Psoas muscle (tissue), 7 donors: ENCODE measurements at regions not wholly inside any gene's neighbourhood (a gene's known extent, or its start where the extent isn't known, plus 50 kb on each side); places are given as distances from the start of the nearest gene placed in this dataset.

Source experiments
- ATAC-seq, 4 donors: fragments of 200-7000 bp; cut with Tn5 transposase; one replicate each; pipeline ENCODE4 v1.9.1; 2020; ENCODE audit warnings: moderate library complexity in 3 of 4, mild to moderate bottlenecking in 2 of 4
- DNase-seq, 2 donors: peaks; one replicate each; pipeline ENCODE4 v3.0.0-alpha.2; 2020
- H3K27ac ChIP-seq: fragments of 200-600 bp; one replicate; pipeline ENCODE4 v1.8.0; 2022
- H3K27me3 ChIP-seq, 3 donors: fragments of 200-600 bp in 1 of 3; one replicate each; pipeline versions ENCODE4 v1.6.1 to v1.8.0; 2013 to 2022; ENCODE audit warnings: low read length in 2 of 3, mild to moderate bottlenecking in 2 of 3, moderate library complexity in 1 of 3; ENCODE audit not compliant: insufficient read depth in 3 of 3
- H3K36me3 ChIP-seq, 2 donors: fragments of 200-600 bp in 1 of 2; one replicate each; pipeline versions ENCODE4 v1.6.1 to v1.8.0; 2013 to 2022; ENCODE audit warnings: low read depth in 1 of 2, mild to moderate bottlenecking in 1 of 2, moderate library complexity in 1 of 2; ENCODE audit not compliant: insufficient read depth in 1 of 2
- H3K4me1 ChIP-seq: fragments of 200-600 bp; one replicate; pipeline ENCODE4 v1.8.0; 2022
- H3K4me3 ChIP-seq: fragments of 200-600 bp; one replicate; pipeline ENCODE4 v1.8.0; 2022; ENCODE audit warnings: mild to moderate bottlenecking
- H3K9me3 ChIP-seq: fragments of 200-600 bp; one replicate; pipeline ENCODE4 v1.8.0; 2022
- WGBS, 3 donors: extraction: QIAGEN DNeasy Blood & Tissue Kit; methylation state at CpG; one replicate each; pipeline versions ENCODE4 v1.1.6 to v1.1.7; 2013; 5-methylcytosine and 5-hydroxymethylcytosine counted together
- intact Hi-C, 2 donors: fragments of 100-400 bp; cut with DNase I; formaldehyde crosslinking; loops; one replicate each; pipeline versions ENCODE4 v1.11.0 to v1.14.2; 2022
- TF ChIP-seq, protein P1 (sequence below): fragments of 200-600 bp; IDR thresholded peaks from one replicate; pipeline ENCODE4 v1.8.0; 2022; ENCODE audit warnings: antibody characterized with exemption
- donor health status: healthy with polysubstance abuse.
- donor health status: DM: no; HTN: no; CAD: no; lungs with moderate emphysema.
- donor health status: Bipolar disorder and iron deficiency.
- donor health status: healthy.
- donor health status: DM: yes; HTN: yes; CAD: no.
- donor health status: DM: no; HTN: no; CAD: no.
- donor health status: DM: yes; HTN: yes; CAD: no.

DNA sequence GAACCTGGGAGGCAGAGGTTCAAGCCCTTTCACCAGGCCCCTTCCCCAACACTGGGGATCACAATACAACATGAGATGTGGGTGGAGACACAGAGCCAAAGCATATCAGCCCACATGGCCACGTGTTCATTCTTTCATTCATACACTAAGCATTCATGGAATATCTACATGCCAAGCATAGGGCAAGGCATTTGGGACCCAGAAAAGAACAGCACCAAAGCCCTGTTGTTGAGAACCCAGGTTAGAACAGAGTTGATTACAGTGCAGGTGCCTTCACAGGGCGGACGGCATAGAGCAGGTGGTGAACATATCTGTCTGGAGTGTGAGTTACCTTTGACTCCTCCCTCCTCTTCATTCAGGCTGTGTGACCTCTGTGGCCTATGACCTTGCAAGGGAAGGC, 159.4 kb upstream of the GSC start:
- TF ChIP-seq, protein P1, sequence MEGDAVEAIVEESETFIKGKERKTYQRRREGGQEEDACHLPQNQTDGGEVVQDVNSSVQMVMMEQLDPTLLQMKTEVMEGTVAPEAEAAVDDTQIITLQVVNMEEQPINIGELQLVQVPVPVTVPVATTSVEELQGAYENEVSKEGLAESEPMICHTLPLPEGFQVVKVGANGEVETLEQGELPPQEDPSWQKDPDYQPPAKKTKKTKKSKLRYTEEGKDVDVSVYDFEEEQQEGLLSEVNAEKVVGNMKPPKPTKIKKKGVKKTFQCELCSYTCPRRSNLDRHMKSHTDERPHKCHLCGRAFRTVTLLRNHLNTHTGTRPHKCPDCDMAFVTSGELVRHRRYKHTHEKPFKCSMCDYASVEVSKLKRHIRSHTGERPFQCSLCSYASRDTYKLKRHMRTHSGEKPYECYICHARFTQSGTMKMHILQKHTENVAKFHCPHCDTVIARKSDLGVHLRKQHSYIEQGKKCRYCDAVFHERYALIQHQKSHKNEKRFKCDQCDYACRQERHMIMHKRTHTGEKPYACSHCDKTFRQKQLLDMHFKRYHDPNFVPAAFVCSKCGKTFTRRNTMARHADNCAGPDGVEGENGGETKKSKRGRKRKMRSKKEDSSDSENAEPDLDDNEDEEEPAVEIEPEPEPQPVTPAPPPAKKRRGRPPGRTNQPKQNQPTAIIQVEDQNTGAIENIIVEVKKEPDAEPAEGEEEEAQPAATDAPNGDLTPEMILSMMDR = no peak
- intact Hi-C loops = no loop called here
- Histone ChIP-seq H3K4me1 (no peaks in the 10 kb centered on the region), H3K9me3 (no peaks in the 10 kb centered on the region), H3K27me3 (no peaks in the 10 kb centered on the region), H3K36me3 (no peaks in the 10 kb centered on the region), H3K27ac (no peak overlapping the region), H3K4me3 (no peak overlapping the region)
- DNase-seq (no peak), ATAC-seq (no peak)
- WGBS, 3 donors = 82 to 92% (median 85%) methylated on average over 3 of the region's 3 CpGs

DNA sequence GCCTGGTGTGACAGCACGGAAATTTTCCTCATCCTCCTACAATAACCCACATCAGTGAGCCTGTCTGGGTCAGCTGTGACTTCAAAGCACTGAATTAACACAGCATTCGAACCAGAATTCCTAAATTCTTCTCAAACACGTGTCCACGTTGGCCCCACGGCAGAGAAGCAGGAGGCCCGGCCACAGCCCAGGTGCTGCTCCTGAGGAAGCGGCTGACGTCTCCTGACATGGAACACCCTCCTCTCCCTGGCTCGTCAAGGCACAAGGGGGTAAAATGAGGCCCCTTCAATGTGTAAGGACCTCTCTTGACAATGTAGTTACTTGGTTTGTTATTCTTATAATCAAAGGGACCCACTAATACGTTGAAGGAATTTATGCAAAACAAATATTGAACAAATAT, 156.3 kb upstream of the GSC start:
- Histone ChIP-seq H3K27ac (no peak overlapping the region), H3K36me3 (no peaks in the 10 kb centered on the region), H3K4me3 (no peak overlapping the region), H3K9me3 (no peaks in the 10 kb centered on the region), H3K27me3 (no peaks in the 10 kb centered on the region), H3K4me1 (no peaks in the 10 kb centered on the region)
- DNase-seq (no peak), ATAC-seq (no peak)
- intact Hi-C loops = no loop called here
- TF ChIP-seq, protein P1 = no peak
- 58 to 63% (median 62%) methylated on average over 10 of the region's 10 CpGs for WGBS, 3 donors

DNA sequence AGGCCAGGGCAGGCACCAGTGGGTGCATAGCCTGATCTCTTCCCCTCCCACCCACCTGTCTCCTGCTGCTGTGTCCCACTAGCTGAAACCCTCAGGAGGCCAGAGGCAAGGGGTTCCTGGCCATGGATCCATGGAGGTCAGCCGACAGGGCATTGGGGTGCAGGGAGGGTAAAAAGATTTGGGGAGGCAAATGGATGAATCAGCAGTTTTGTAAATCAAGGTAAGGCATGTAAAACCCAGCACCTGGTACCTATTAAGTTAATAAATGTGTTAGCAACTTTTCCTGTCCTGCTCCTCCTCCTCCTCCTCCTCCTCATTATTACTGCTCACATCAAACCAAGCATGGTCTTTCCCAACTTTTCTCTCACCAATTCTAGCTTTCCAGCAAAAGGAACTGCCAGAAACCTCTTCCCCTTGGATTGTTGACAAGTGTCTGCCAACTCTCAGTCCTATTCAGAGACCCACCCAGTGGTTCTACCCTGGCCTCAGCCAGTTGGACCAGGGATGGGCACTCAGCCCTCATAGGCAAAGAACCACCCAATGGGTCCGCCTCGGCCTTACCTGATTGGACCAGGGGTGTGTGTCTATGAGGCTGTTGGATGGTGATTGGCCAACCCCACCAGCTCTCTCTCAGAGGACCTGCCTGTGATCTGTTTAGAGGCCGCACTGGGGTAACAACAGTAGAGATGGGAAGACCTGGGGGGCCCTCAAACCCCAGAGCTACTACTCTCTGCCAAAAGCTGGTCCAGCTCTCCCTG, 155.7 kb upstream of the GSC start:
- 93 to 98% (median 95%) methylated on average over 4 of the region's 4 CpGs for WGBS, 3 donors
- no peak overlapping the region for H3K4me3 ChIP-seq
- TF ChIP-seq, protein P1 = no peak
- H3K36me3 ChIP-seq = no peaks in the 10 kb centered on the region
- intact Hi-C loops = no loop called here
- no peak for ATAC-seq
- no peak for DNase-seq
- H3K27ac ChIP-seq = no peak overlapping the region
- H3K9me3 ChIP-seq = no peaks in the 10 kb centered on the region
- no peaks in the 10 kb centered on the region for H3K27me3 ChIP-seq
- no peaks in the 10 kb centered on the region for H3K4me1 ChIP-seq

DNA sequence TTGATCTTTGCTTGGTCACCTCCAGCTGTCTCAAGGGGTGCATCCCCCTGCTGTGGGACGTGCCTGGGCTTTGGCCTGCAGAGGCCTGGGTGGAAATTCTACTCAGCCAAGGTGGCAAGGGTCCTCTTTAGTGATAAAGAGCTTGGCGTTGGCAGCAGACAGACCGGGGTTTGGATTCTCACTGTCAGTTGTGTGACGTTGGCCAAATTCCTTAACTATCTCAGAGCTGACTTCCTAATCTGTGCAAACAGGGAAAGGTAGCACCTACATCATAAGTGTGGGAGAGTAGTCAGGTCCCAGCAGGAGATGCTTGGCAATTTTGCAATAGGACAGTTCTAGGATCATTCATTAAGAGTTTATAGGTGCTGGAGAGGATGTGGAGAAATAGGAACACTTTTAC, 154.3 kb upstream of the GSC start:
- DNase-seq (no peak), ATAC-seq (no peak)
- H3K36me3 ChIP-seq = no peaks in the 10 kb centered on the region
- no peak overlapping the region for H3K4me3 ChIP-seq
- intact Hi-C loops = no loop called here
- TF ChIP-seq, protein P1 = no peak
- 49 to 56% (median 53%) methylated on average over 4 of the region's 4 CpGs for WGBS, 3 donors
- H3K9me3 ChIP-seq = no peaks in the 10 kb centered on the region
- H3K4me1 ChIP-seq = no peaks in the 10 kb centered on the region
- no peaks in the 10 kb centered on the region for H3K27me3 ChIP-seq
- no peak overlapping the region for H3K27ac ChIP-seq

DNA sequence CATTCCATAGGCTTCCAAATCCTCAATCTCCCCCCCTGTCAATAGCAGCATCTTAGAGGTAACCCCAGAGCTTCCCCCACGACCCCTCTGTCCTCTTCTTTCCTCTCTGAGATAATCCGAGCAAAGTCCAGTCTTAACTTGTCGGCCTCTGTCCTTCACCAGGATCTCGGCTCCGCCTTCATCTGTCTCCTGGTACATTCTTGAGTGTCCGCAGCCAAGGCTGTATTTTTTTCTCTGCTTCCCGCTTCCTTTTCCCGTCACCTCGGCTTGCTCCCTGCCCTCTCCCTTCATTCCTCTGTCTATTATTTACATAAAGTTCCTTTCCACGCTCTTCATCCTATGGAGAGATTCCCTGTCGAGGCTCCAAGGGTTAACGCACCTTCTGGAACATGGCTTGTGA, 153.9 kb upstream of the GSC start:
- Histone ChIP-seq H3K9me3 (no peaks in the 10 kb centered on the region), H3K36me3 (no peaks in the 10 kb centered on the region), H3K4me1 (no peaks in the 10 kb centered on the region), H3K27me3 (no peaks in the 10 kb centered on the region), H3K4me3 (no peak overlapping the region), H3K27ac (no peak overlapping the region)
- TF ChIP-seq, protein P1 = no peak
- DNase-seq (no peak), ATAC-seq (no peak)
- WGBS, 3 donors = 64 to 71% (median 69%) methylated on average over 12 of the region's 12 CpGs
- intact Hi-C loops = no loop called here
